IMR-90 (cell line): ENCODE measurements at regions not wholly inside any gene's neighbourhood (a gene's known extent, or its start where the extent isn't known, plus 50 kb on each side); places are given as distances from the start of the nearest gene placed in this dataset.

ENCODE experiments used
- ATAC-seq: fragments of 200-7000 bp; cut with Tn5 transposase; 2 replicates; pipeline ENCODE4 v1.9.1; 2020; ENCODE audit warnings: low read depth, mild to moderate bottlenecking, moderate library complexity
- BruUV-seq: library from RNA; stranded (reverse); fragments of 400-500 nt; replicated peaks from 2 replicates; lab custom pipeline; 2021; lab: Mats Ljungman, UMichigan
- CTCF ChIA-PET: fragments of 300-600 bp; formaldehyde crosslinking; extraction: SDS; loops from one replicate; lab custom pipeline; 2021; ENCODE audit warnings: antibody characterized with exemption; lab: Yijun Ruan, JAX
- POLR2A ChIA-PET: fragments of 300-600 bp; sonication (Branson Sonifier 250); formaldehyde crosslinking; loops from one replicate; lab custom pipeline; 2022; ENCODE audit warnings: antibody characterized with exemption; ENCODE audit not compliant: unreplicated experiment; lab: Charles Lee
- DNase-seq: peaks from one replicate; pipeline ENCODE4 v3.0.0; 2013
- H2AFZ ChIP-seq: replicated peaks from 2 replicates; pipeline ENCODE3; 2013; ENCODE audit warnings: low read length, mild to moderate bottlenecking; ENCODE audit not compliant: poor library complexity
- H2AK5ac ChIP-seq: 2 replicates; pipeline ENCODE4 v1.6.1; 2013; ENCODE audit warnings: low read depth, low read length, inconsistent platforms
- H2AK9ac ChIP-seq: replicated peaks from 2 replicates; pipeline ENCODE3; 2013; ENCODE audit warnings: mild to moderate bottlenecking, low read depth, low read length, moderate library complexity; ENCODE audit not compliant: poor library complexity
- H2BK120ac ChIP-seq: 2 replicates; pipeline ENCODE4 v1.6.1; 2013; ENCODE audit warnings: low read depth, low read length, inconsistent platforms
- H2BK15ac ChIP-seq: 3 replicates; pipeline ENCODE4 v1.6.1; 2013; ENCODE audit warnings: low read depth, low read length, inconsistent platforms
- H2BK20ac ChIP-seq: 2 replicates; pipeline ENCODE4 v1.6.1; 2013; ENCODE audit warnings: low read depth, mild to moderate bottlenecking, inconsistent platforms, low read length, moderate library complexity
- H2BK5ac ChIP-seq: 2 replicates; pipeline ENCODE4 v1.6.1; 2013; ENCODE audit warnings: mild to moderate bottlenecking, low read depth, low read length, inconsistent platforms; ENCODE audit not compliant: poor library complexity, severe bottlenecking
- H3K14ac ChIP-seq: replicated peaks from 2 replicates; pipeline ENCODE4 v1.6.1; 2013; ENCODE audit warnings: low read depth, low read length, inconsistent platforms
- H3K18ac ChIP-seq: 2 replicates; pipeline ENCODE4 v1.6.1; 2013; ENCODE audit warnings: low read depth, low read length, control low read depth
- H3K23ac ChIP-seq: 2 replicates; pipeline ENCODE4 v1.6.1; 2013; ENCODE audit warnings: low read depth, low read length, inconsistent platforms
- H3K27ac ChIP-seq: 2 replicates; pipeline ENCODE4 v1.5.1; 2013; ENCODE audit warnings: mild to moderate bottlenecking, control low read depth, low read length; ENCODE audit not compliant: insufficient read depth
- H3K27me3 ChIP-seq: 2 replicates; pipeline ENCODE4 v1.6.1; 2013; ENCODE audit warnings: low read length; ENCODE audit not compliant: control insufficient read depth, insufficient read depth
- H3K36me3 ChIP-seq: 2 replicates; pipeline ENCODE4 v1.6.1; 2013; ENCODE audit warnings: low read length, mixed read lengths; ENCODE audit not compliant: control insufficient read depth, insufficient read depth
- H3K4ac ChIP-seq: 2 replicates; pipeline ENCODE4 v1.6.1; 2013; ENCODE audit warnings: low read depth, low read length, inconsistent platforms
- H3K4me1 ChIP-seq: 2 replicates; pipeline ENCODE4 v1.6.1; 2013; ENCODE audit warnings: low read length, mixed read lengths; ENCODE audit not compliant: control insufficient read depth, insufficient read depth
- H3K4me2 ChIP-seq: 2 replicates; pipeline ENCODE4 v1.6.1; 2013; ENCODE audit warnings: low read depth, mild to moderate bottlenecking, control low read depth, low read length, moderate library complexity
- H3K4me3 ChIP-seq: 2 replicates; pipeline ENCODE4 v1.5.1; 2013; ENCODE audit warnings: low read depth, mild to moderate bottlenecking, control low read depth, low read length, moderate library complexity; ENCODE audit not compliant: insufficient read depth
- H3K56ac ChIP-seq: 2 replicates; pipeline ENCODE4 v1.6.1; 2013; ENCODE audit warnings: low read length, inconsistent platforms; ENCODE audit not compliant: insufficient read depth; ENCODE audit errors: extremely low read depth
- H3K79me1 ChIP-seq, 2 experiments: 2 replicates each; pipeline ENCODE4 v1.6.1; 2013; ENCODE audit warnings: low read length in 2 of 2, inconsistent platforms in 1 of 2, low read depth in 1 of 2
- H3K9ac ChIP-seq: 2 replicates; pipeline ENCODE4 v1.6.1; 2013; ENCODE audit warnings: low read depth, low read length, control low read depth
- H3K9me1 ChIP-seq: 2 replicates; pipeline ENCODE4 v1.6.1; 2013; ENCODE audit warnings: low read length, inconsistent platforms; ENCODE audit not compliant: insufficient read depth
- H3K9me3 ChIP-seq: 2 replicates; pipeline ENCODE4 v1.6.1; 2013; ENCODE audit warnings: low read length; ENCODE audit not compliant: control insufficient read depth, insufficient read depth
- H4K20me1 ChIP-seq: 2 replicates; pipeline ENCODE4 v1.6.1; 2013; ENCODE audit warnings: low read length, inconsistent platforms; ENCODE audit not compliant: insufficient read depth
- H4K5ac ChIP-seq: 2 replicates; pipeline ENCODE4 v1.6.1; 2013; ENCODE audit warnings: mild to moderate bottlenecking, low read depth, low read length, control low read depth
- H4K8ac ChIP-seq, 2 experiments: 2 replicates each; pipeline ENCODE4 v1.6.1; 2013; ENCODE audit warnings: low read depth in 2 of 2, low read length in 2 of 2, control low read depth in 1 of 2, inconsistent platforms in 1 of 2
- H4K91ac ChIP-seq: 2 replicates; pipeline ENCODE4 v1.6.1; 2013; ENCODE audit warnings: low read depth, low read length, inconsistent platforms; ENCODE audit not compliant: insufficient read depth
- BHLHE40 ChIP-seq: fragments of 150-350 bp; IDR thresholded peaks from 2 replicates; pipeline ENCODE4 v1.6.1; 2016; ENCODE audit warnings: mild to moderate bottlenecking, low read depth, low read length
- CEBPB ChIP-seq: IDR thresholded peaks from 2 replicates; pipeline ENCODE4 v1.6.1; 2012; ENCODE audit warnings: low read depth, low read length, improper control_type of control experiment
- CHD1 ChIP-seq: IDR thresholded peaks from 2 replicates; pipeline ENCODE4 v1.6.1; 2012; ENCODE audit warnings: low read depth, low read length, improper control_type of control experiment
- CTCF ChIP-seq: conservative IDR thresholded peaks from 2 replicates; pipeline ENCODE4 v1.5.1; 2012; ENCODE audit warnings: mild to moderate bottlenecking, low read depth, low read length, improper control_type of control experiment
- ELK1 ChIP-seq: fragments of 150-350 bp; IDR thresholded peaks from 2 replicates; pipeline ENCODE4 v1.6.1; 2016; ENCODE audit warnings: low read depth, mild to moderate bottlenecking, low read length, moderate library complexity, borderline replicate concordance
- FOS ChIP-seq: fragments of 150-350 bp; IDR thresholded peaks from 2 replicates; pipeline ENCODE4 v1.6.1; 2016; ENCODE audit warnings: low read depth, low read length
- MAFK ChIP-seq: IDR thresholded peaks from 2 replicates; pipeline ENCODE4 v1.6.1; 2012; ENCODE audit warnings: low read depth, low read length, improper control_type of control experiment
- MAZ ChIP-seq: IDR thresholded peaks from 2 replicates; pipeline ENCODE4 v1.6.1; 2012; ENCODE audit warnings: low read depth, mild to moderate bottlenecking, low read length, improper control_type of control experiment, moderate library complexity, borderline replicate concordance
- MXI1 ChIP-seq: IDR thresholded peaks from 2 replicates; pipeline ENCODE4 v1.6.1; 2012; ENCODE audit warnings: low read depth, mild to moderate bottlenecking, low read length, moderate library complexity, borderline replicate concordance
- NFE2L2 ChIP-seq: fragments of 150-350 bp; IDR thresholded peaks from 2 replicates; pipeline ENCODE4 v1.6.1; 2016; ENCODE audit warnings: low read depth, mild to moderate bottlenecking, low read length
- POLR2A ChIP-seq: IDR thresholded peaks from 2 replicates; pipeline ENCODE4 v1.6.1; 2012; ENCODE audit warnings: mild to moderate bottlenecking, low read depth, low read length
- RAD21 ChIP-seq: IDR thresholded peaks from 2 replicates; pipeline ENCODE4 v1.6.1; 2012; ENCODE audit warnings: low read length, improper control_type of control experiment
- RCOR1 ChIP-seq: IDR thresholded peaks from 2 replicates; pipeline ENCODE4 v1.6.1; 2012; ENCODE audit warnings: mild to moderate bottlenecking, low read length, improper control_type of control experiment; ENCODE audit not compliant: insufficient replicate concordance
- RFX5 ChIP-seq: IDR thresholded peaks from 2 replicates; pipeline ENCODE4 v1.8.0; 2012; ENCODE audit warnings: low read depth, mild to moderate bottlenecking, low read length, moderate library complexity
- SMC3 ChIP-seq: fragments of 150-350 bp; IDR thresholded peaks from 2 replicates; pipeline ENCODE4 v1.6.1; 2016; ENCODE audit warnings: low read depth, mild to moderate bottlenecking, antibody characterized with exemption, low read length, moderate library complexity
- USF2 ChIP-seq: fragments of 150-350 bp; IDR thresholded peaks from 2 replicates; pipeline ENCODE4 v1.6.1; 2017; ENCODE audit warnings: mild to moderate bottlenecking, antibody characterized with exemption, low read length, low read depth
- WGBS, 2 experiments: methylation state at CpG; one replicate each; pipeline versions ENCODE4 v1.1.5 to v1.1.7; 2013; ENCODE audit warnings: missing lambda C conversion rate in 2 of 2; ENCODE audit not compliant: insufficient read length in 1 of 2; ENCODE audit errors: extremely low coverage in 2 of 2; 5-methylcytosine and 5-hydroxymethylcytosine counted together
- dilution Hi-C: fragments of 300-500 bp; cut with HindIII; formaldehyde crosslinking; loops from one replicate; pipeline ENCODE4 v1.14.3; 2018; ENCODE audit warnings: low sequenced_read_pairs; ENCODE audit not compliant: unreplicated experiment
- in situ Hi-C: fragments of 300-500 bp; cut with MboI; formaldehyde crosslinking; loops from 3 replicates; pipeline ENCODE4 v1.14.3; 2019; ENCODE audit warnings: low sequenced_read_pairs, inconsistent platforms, mixed read lengths
- intact Hi-C: fragments of 100-400 bp; cut with micrococcal nuclease; formaldehyde crosslinking; loops from 2 replicates; pipeline ENCODE4 v1.10.0; 2022

GRCh38 chr2:5433855-5434254 is 258.3 kb upstream of the SOX11 start:
- Histone ChIP-seq H3K4me3 (no peak overlapping the region), H4K20me1 (no peaks in the 10 kb centered on the region), H2AK9ac (no peak overlapping the region), H3K4me1 (no peaks in the 10 kb centered on the region), H4K8ac (no peak overlapping the region), H3K27me3 (no peaks in the 10 kb centered on the region), H2BK120ac (no peak overlapping the region), H3K56ac (no peak overlapping the region), H4K91ac (no peak overlapping the region), H3K14ac (no peak overlapping the region), H3K23ac (no peak overlapping the region), H2BK20ac (no peak overlapping the region), H2AFZ (no peak overlapping the region), H3K79me1 (no peaks in the 10 kb centered on the region), H4K5ac (no peak overlapping the region), H3K18ac (no peak overlapping the region), H3K4ac (no peak overlapping the region), H3K36me3 (no peaks in the 10 kb centered on the region), H3K9me3 (peaks cover 4% of the 10 kb centered on the region; the same call in 1 of the 2 replicates), H2BK15ac (no peak overlapping the region), H3K9ac (no peak overlapping the region), H3K9me1 (no peaks in the 10 kb centered on the region), H2BK5ac (no peak overlapping the region), H3K4me2 (no peak overlapping the region), H2AK5ac (no peak overlapping the region), H3K27ac (no peak overlapping the region)
- CTCF ChIA-PET = no interaction called here
- intact Hi-C loops (no loop called here), dilution Hi-C loops (no loop called here), in situ Hi-C loops (no loop called here)
- POLR2A ChIA-PET = no interaction called here
- BruUV-seq = no TSS peak
- no peak for TF ChIP-seq NFE2L2
- TF ChIP-seq CTCF = no peak
- TF ChIP-seq SMC3 = no peak
- no peak for TF ChIP-seq RCOR1
- TF ChIP-seq MXI1 = no peak
- TF ChIP-seq BHLHE40 = no peak
- no peak for TF ChIP-seq ELK1
- TF ChIP-seq FOS = no peak
- no peak for TF ChIP-seq USF2
- TF ChIP-seq MAFK = no peak
- no peak for TF ChIP-seq RFX5
- TF ChIP-seq MAZ = no peak
- TF ChIP-seq CEBPB = no peak
- no peak for TF ChIP-seq RAD21
- TF ChIP-seq CHD1 = no peak
- TF ChIP-seq POLR2A = no peak
- no CpG with 5 or more reads among the region's 2 CpGs for WGBS, 2 experiments
- no peak for DNase-seq
- no peak for ATAC-seq
